ENCODE measurements at regions not wholly inside any gene's neighbourhood (a gene's known extent, or its start where the extent isn't known, plus 50 kb on each side); places are given as distances from the start of the nearest gene placed in this dataset.

- TF ChIP-seq POLR2AphosphoS5 (IDR thresholded peaks at IDR 0.05) = no peak
- no peak for TF ChIP-seq CTCF (IDR thresholded peaks at IDR 0.05)
Observed at GRCh38 chr2:138182250-138182936, 218.1 kb downstream of the HNMT start.

Measured in breast epithelium (tissue), 3 donors.